ENCODE measurements at regions not wholly inside any gene's neighbourhood (a gene's known extent, or its start where the extent isn't known, plus 50 kb on each side); places are given as distances from the start of the nearest gene placed in this dataset.

DNA sequence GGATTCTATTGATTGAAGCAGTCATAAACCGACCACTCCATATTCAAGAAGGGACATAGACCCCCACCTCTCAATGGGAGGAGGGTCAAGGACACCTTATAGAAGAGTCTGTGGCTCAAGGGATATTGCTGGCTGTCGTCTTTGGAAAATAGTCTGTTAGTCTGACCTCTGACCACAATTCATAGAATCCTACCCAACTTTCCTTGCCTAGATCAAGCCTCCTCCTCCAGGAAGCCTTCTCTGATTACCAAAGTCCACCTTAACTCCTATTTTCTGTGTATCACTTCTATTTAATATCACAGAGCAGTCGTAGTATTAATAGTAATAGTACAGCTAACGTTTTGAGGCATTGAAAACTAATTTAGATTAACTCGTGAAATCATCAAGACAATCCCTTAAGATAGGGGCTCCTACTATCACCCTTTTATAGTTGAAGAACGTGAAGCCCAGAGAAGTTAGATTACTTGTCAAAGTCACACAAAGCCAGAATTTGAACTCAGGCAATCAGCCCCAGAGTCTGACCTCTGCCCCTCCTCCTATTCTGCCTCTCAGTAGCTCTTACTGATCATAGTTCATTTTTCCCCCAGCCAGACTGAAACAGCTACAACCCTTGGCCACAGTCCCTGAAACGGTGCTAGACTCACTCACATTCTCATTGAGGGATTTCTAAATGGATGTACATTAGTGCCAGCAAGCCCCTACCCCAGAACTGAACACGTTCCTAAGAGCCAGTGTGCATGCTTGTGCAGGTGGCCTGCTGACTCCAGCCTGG, 636.6 kb downstream of the MID1IP1 start:
- Histone ChIP-seq H3K4me3 (no peak overlapping the region), H3K9me3 (peaks cover 0 to 10% of the 10 kb centered on the region in 2 donors), H3K27ac (no peak overlapping the region), H3K27me3 (no peaks in the 10 kb centered on the region), H3K4me1 (no peaks in the 10 kb centered on the region), H3K36me3 (no peaks in the 10 kb centered on the region)
- TF ChIP-seq, protein P1, sequence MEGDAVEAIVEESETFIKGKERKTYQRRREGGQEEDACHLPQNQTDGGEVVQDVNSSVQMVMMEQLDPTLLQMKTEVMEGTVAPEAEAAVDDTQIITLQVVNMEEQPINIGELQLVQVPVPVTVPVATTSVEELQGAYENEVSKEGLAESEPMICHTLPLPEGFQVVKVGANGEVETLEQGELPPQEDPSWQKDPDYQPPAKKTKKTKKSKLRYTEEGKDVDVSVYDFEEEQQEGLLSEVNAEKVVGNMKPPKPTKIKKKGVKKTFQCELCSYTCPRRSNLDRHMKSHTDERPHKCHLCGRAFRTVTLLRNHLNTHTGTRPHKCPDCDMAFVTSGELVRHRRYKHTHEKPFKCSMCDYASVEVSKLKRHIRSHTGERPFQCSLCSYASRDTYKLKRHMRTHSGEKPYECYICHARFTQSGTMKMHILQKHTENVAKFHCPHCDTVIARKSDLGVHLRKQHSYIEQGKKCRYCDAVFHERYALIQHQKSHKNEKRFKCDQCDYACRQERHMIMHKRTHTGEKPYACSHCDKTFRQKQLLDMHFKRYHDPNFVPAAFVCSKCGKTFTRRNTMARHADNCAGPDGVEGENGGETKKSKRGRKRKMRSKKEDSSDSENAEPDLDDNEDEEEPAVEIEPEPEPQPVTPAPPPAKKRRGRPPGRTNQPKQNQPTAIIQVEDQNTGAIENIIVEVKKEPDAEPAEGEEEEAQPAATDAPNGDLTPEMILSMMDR (IDR thresholded peaks at IDR 0.05) = no peak
- no peak for DNase-seq (ENCODE audit: low spot score)

DNA sequence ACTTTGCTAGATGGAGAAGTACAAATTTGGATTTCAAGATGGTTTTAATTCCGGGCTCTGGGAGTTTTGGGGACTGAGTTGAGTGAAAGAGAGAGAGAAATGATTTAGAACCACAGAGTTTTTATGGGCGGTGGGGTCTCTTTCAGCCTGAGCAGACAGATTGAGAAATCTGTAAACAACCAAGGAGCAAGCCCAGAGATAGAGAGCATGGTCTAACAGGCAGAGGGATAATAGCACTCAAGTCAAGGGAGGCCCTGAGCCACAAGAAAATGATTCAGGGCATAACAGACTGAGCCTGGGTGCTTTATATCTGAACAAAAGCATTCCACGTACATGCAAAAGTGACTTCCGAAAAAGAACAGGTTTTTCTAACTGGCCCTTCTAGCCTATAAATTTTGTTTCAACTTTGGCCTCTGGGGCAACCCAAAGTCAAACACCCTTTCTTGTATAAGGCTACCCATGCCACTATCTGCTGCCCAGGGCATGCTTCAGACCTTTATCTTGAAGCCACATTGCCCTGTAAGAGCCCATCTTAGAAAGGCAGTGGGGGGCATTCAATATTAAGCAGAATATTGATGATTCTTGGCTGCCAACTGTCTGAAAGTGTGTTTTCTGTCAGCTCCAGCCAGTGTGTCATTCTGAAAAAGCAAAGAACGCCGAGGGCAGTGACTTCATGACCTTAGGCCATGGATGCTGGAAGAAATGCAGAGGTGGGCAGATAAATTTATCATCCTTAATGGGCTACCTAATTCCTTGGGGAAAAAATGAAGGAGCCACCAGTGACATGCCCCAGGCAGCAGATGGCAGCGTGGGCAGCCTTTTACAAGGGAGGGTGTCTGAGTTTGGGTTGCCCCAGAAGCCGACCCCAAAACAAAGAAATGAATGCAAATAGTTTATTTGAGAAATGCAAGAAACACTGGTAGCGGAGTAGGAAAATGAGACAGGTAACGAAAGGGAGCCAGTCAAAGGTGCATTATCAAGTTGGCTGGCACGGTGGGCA, 637.6 kb downstream of the MID1IP1 start:
- no peaks in the 10 kb centered on the region for H3K27me3 ChIP-seq
- H3K27ac ChIP-seq = no peak overlapping the region
- H3K36me3 ChIP-seq = no peaks in the 10 kb centered on the region
- no peak overlapping the region for H3K4me3 ChIP-seq
- no peaks in the 10 kb centered on the region for H3K4me1 ChIP-seq
- DNase-seq (ENCODE audit: low spot score) = no peak
- H3K9me3 ChIP-seq = peaks cover 0 to 10% of the 10 kb centered on the region in 2 donors
- TF ChIP-seq, protein P1 (IDR thresholded peaks at IDR 0.05) = peak in 1 of 2 donors; percentile 23

DNA sequence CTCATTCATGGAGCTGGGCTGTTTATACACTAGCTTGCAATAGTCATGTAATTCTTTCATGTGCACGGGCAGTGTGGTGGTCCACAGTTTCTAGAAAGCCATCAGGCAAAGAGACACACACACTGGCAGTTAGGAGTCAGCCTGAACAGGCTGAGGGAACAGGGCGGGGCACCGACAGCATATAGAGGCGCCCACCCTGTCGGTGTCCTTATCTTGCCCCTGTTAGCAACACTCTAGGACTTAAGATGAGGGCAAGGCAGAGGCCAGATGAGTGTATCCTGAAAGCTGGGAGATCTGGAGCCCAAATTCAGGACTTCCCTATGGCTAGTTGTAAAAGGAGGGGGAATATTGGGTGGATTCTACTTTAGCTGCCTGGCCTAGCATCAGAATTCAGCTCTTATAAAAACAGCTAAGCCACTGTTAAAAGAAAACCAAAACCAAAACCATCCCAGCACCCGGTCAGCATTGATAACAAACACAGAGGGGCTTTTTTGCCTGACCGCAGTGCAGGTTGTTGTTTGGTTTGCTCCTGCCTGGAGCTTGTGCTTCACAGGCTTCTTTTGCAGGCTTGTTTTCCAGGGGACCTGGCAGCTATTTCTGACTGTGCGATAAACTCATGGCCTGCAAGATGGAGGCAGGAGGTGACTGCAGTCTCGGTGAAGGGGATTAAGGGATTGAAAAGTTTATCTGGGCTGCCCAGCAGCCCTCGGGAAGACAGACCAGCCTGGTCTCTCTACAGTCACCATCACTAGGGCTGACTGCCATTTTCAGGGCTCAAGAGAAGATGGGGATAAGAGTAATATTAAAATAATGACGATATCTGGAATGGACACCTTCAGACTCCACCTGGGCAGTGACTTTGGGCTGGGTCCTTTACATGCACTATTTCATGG, 638.9 kb downstream of the MID1IP1 start:
- no peaks in the 10 kb centered on the region for H3K4me1 ChIP-seq
- H3K27ac ChIP-seq = peak overlapping the region in 1 of 2 donors; percentile 40
- H3K9me3 ChIP-seq = peaks cover 0 to 10% of the 10 kb centered on the region in 2 donors
- TF ChIP-seq, protein P1 (IDR thresholded peaks at IDR 0.05) = no peak
- no peak overlapping the region for H3K4me3 ChIP-seq
- H3K36me3 ChIP-seq = no peaks in the 10 kb centered on the region
- H3K27me3 ChIP-seq = no peaks in the 10 kb centered on the region
- DNase-seq (ENCODE audit: low spot score) = no peak

GRCh38 chrX:39440799-39441284, 639.6 kb downstream of the MID1IP1 start:
- H3K27me3 ChIP-seq = no peaks in the 10 kb centered on the region
- H3K27ac ChIP-seq = no peak overlapping the region
- DNase-seq (ENCODE audit: low spot score) = no peak
- no peaks in the 10 kb centered on the region for H3K36me3 ChIP-seq
- H3K4me1 ChIP-seq = no peaks in the 10 kb centered on the region
- H3K9me3 ChIP-seq = peaks cover 0 to 10% of the 10 kb centered on the region in 2 donors
- no peak overlapping the region for H3K4me3 ChIP-seq
- TF ChIP-seq, protein P1 (IDR thresholded peaks at IDR 0.05) = no peak

DNA sequence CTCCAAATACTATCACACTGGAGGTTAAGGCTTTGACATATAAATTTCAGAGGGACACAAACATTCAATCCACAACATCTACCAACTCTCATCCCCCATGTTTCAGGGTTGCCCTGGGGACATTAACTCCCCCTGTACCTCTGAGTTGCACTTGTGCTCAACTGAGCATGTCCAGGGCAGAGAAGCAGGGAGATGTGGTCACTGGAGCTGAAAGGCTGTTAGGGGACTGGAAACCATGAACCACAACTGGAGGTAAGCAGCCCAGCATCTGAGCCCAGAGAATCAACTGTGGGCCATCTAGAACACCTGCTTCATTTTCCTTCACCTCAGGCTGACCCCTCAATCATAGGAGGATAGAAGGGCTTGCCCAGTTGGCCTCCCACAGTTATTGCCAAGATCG, 641.1 kb downstream of the MID1IP1 start:
- no peaks in the 10 kb centered on the region for H3K27me3 ChIP-seq
- DNase-seq (ENCODE audit: low spot score) = no peak
- TF ChIP-seq, protein P1 (IDR thresholded peaks at IDR 0.05) = no peak
- H3K9me3 ChIP-seq = peaks cover 0 to 4% of the 10 kb centered on the region in 2 donors
- H3K36me3 ChIP-seq = no peaks in the 10 kb centered on the region
- H3K4me3 ChIP-seq = no peak overlapping the region
- no peaks in the 10 kb centered on the region for H3K4me1 ChIP-seq
- H3K27ac ChIP-seq = no peak overlapping the region

Data from right atrium auricular region (tissue), 2 donors.